Islet precursor cell (in vitro differentiated cells): ENCODE measurements at regions not wholly inside any gene's neighbourhood (a gene's known extent, or its start where the extent isn't known, plus 50 kb on each side); places are given as distances from the start of the nearest gene placed in this dataset.
"Not testable (repeated sequence)": the region's sequence is repeated elsewhere in the genome, so short reads cannot be mapped to it uniquely, and the experiment has no call there.

Experiments
- DNase-seq: peaks from one replicate; pipeline ENCODE4 v3.0.0-alpha.2; 2018

DNA sequence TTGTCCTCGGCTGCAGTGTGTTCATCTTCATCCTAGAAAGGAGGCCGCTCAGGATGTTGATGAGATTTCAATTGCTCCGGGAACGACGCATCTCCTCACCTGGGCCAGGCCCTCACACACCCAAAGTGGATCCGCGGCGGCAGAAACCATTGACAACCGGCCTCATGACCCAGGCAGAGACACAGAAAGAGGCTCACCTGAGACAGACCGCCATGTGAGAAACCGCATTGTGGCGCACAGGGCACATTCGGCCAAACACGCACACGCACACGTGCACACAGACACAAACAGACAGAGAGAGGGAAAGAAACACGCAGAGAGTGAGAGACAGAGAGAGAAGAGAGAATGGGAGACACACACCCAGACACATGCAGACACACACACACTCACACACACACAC, 3879.3 kb downstream of the SRGAP2C start:
- DNase-seq: peak; percentile 19

DNA sequence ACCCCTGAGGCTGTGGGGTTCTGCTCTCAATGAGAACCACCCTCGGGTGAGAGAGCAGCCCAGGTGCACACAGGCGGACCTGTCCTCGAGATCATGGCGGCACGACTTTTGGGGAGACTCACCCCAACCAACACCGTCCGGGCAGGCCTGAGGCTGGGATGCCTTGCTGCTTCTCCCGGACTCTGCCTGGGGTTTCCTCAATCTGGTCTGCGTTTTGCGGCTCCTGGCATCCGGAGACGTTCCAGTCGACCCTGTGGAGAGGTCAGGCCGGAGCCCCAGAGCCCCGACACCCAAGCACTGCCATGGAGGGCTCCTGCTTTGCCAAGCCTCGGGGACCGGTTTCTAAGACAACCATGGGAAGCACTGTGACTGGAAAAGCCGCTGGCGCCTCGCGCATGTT, 3879.7 kb downstream of the SRGAP2C start:
- no peak for DNase-seq

DNA sequence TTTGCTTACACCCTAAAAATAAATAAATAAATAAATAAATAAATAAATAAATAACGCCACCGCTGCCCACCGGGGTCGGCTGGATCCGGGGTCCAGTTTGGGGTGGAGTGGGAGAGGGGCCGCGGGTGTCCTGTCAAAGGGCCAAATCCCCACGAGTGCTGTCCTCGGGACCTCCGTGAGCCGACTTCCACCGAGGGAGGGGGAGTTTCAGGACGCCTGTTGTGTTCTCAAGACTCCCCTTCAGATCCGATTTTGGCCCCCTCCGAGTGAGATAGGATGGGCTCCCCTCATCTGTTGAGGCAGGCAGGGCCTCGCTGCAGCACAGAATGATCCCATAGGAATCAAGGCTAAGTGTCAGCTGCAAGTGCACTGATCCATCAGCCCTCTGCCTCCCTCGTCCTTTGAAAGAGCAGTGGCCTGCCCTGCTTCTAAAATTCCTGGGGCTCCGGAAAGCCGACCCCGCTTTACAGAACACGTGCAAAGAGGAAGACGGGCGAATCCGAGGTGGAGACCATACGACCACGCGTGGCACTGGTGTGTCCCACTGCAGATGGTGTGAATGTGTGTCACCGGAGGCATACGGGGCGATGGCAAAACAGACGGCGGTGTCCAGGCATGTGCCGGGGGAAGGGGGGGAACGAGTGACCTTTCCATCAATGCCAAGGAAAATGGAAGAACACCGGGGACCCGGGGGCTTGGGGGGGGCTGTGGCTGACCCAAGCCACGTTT, 3880.5 kb downstream of the SRGAP2C start:
- peak; percentile 26 for DNase-seq

- DNase-seq: no peak
Measured at GRCh38 chr1:125065821-125066180, 3881.0 kb downstream of the SRGAP2C start.

- peak; percentile 24 for DNase-seq
Measured at GRCh38 chr1:125066385-125066784, 3881.6 kb downstream of the SRGAP2C start.

DNA sequence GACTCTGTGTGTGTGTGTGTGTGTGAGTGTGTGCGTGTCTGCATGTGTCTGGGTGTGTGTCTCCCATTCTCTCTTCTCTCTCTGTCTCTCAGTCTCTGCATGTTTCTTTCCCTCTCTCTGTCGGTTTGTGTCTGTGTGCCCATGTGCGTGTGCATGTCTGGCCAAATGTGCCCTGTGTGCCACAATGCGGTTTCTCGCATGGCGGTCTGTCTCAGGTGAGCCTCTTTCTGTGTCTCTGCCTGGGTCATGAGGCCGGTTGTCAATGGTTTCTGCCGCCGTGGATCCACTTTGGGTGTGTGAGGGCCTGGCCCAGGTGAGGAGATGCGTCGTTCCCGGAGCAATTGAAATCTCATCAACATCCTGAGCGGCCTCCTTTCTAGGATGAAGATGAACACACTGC, 3882.1 kb downstream of the SRGAP2C start:
- DNase-seq: not testable (repeated sequence)

DNA sequence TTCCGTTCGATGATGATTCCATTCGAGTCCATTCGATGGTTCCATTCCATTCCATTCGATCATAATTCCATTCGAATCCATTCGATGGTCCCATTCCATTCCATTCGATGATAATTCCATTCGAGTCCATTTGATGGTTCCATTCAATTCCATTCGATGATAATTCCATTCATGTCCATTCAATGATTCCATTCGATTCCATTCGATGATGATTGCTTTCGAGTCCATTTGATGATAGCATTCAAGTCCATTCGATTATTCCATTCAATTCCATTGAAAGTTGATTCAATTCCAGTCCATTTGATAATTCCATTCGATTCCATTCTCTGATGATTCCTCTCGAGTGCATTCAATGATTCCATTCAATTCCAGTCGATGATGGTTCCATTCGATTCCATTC, 3895.3 kb downstream of the SRGAP2C start:
- no peak for DNase-seq

GRCh38 chr1:125085720-125086591, 3901.2 kb downstream of the SRGAP2C start:
- DNase-seq: peak; percentile 39

- peak; percentile 29 for DNase-seq
Measured at GRCh38 chr1:125086611-125087010, 3901.8 kb downstream of the SRGAP2C start.

DNA sequence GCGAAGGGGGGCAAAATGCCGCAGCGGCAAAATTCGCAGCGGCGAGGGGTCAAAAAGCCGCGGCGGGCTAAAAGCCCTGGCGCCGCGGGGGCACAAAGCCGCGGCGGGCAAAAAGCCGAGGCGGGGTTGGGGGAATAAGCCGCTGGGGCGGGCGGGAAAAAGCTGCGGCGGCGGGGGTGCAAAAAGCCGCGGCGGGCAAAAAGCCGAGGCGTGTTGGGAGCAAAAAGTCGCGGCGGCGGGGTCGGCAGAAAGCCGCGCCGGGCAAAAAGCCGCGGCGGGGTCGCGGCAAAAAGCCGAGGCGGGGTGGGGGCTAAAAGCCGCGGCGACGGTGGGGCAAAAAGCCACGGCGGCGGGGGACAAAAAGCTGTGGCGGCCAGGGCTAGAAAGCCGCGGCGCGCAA, 3902.5 kb downstream of the SRGAP2C start:
- DNase-seq: peak; percentile 32

GRCh38 chr1:125087691-125088090, 3902.9 kb downstream of the SRGAP2C start:
- peak; percentile 22 for DNase-seq

- DNase-seq: peak; percentile 30
Measured at GRCh38 chr1:125118147-125118993, 3933.6 kb downstream of the SRGAP2C start.

DNA sequence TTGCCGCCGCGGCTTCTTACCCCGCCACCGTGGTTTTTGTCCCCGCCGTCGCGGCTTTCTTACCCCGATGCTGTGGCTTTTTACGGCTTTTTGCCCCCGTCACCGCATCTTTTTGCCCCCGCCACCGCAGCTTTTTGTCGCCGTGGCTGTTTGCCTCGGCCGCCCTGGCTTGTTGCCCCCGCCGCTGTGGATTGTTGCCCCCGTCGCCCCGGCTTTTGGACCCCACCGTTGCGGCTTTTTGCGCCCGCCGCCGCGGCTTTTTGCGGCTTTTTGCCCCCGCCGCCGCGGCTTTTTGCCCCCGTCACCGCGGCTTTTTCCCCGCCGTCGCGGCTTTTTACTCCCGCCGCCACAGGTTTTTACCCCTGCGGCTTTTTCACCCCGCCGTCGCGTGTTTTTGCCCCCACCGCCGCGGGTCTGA, 3934.3 kb downstream of the SRGAP2C start:
- peak; percentile 19 for DNase-seq

DNA sequence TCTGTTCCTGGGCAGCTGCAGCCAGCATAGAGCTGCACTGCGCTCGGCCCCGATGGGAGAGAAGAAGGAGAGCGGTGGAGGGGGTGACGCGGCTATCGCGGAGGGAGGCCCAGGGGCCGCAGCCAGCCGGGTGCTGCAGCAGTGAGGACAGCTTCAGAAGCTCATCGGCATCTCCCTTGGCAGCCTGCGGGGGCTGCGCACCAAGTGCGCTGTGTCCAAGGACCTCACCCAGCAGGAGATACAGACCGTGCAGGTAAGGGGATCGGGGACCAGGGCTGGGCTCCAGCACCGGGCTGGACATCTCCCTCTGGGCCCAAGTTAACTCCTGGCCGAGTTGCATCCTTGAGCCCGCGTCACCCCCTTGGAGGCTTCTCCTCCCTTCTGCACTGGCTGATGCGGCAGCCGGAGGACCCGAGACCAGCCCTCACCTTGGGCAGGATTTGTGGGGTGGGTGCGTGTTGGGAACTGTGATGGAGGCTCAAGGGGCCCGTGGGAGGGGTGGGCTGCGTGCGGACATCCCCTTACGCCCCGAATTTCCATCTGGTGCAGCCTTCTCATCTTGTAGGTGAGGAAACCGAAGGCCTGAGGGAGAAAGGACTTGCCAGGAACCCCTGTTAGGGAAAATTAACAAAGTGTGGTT, 3934.9 kb downstream of the SRGAP2C start:
- not testable (repeated sequence) for DNase-seq

DNA sequence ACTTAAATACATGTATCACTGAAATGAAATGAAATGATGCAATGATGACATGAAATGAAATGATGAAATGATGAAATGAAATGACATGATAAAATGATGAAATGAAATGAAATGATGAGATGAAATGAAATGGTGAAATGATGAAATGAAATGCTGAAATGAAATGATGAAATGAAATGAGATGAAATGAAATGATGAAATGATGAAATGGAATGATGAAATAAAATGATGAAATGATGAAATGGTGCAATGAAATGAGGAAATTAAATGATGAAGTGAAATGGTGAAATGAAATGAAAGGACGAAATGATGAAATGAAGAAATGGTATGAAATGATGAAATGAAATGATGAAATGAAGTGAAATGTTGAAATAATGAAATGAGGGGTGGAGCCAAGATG, 3937.8 kb downstream of the SRGAP2C start:
- not testable (repeated sequence) for DNase-seq
